M059J (cell line): ENCODE measurements at regions not wholly inside any gene's neighbourhood (a gene's known extent, or its start where the extent isn't known, plus 50 kb on each side); places are given as distances from the start of the nearest gene placed in this dataset.
A peak's percentile ranks its signal among the peaks of the same experiment; 100 is the strongest.

Source experiments
- DNase-seq: peaks from one replicate; pipeline ENCODE4 v3.0.0-alpha.2; 2012; ENCODE audit warnings: low read depth

DNA sequence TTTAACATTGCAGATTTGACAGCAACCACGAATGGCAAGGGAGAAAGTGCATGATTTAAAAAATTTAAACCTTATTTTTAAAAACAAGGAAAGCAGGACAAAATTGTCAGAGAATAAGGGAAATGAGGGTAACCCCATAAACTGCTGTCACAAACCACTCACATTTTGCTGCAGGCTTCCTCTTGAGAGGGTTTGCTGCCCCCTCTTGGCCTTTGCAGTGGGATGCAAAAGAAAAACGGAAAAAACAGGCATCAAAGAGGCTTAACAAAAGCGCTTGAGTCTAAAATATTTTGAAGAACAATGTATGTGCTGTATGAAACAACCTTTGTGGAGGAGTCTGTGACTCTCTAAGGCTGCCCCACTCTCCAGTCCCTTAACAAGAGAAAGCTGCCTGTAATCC, 91.6 kb downstream of the TMX3 start:
- peak; percentile 78 for DNase-seq

DNA sequence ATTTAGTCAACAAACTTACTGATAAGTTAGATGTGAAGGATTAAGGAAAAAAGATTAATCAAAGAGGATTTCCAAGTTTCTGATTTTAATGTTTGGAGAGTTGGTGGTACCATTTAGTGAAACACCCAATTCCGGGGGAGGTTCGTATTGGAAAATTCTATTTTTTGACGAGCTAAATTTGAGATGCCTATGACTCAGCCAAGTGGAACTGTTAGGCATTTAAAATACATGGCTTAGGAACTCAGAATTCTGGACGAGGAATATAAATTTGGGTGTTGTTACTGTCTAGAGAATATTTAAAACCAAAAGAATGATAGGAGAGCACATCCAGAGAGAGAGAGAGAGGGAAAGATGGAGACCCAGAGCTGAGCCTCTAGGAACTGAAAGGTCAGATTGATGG, 103.6 kb downstream of the TMX3 start:
- DNase-seq, result no peak

DNA sequence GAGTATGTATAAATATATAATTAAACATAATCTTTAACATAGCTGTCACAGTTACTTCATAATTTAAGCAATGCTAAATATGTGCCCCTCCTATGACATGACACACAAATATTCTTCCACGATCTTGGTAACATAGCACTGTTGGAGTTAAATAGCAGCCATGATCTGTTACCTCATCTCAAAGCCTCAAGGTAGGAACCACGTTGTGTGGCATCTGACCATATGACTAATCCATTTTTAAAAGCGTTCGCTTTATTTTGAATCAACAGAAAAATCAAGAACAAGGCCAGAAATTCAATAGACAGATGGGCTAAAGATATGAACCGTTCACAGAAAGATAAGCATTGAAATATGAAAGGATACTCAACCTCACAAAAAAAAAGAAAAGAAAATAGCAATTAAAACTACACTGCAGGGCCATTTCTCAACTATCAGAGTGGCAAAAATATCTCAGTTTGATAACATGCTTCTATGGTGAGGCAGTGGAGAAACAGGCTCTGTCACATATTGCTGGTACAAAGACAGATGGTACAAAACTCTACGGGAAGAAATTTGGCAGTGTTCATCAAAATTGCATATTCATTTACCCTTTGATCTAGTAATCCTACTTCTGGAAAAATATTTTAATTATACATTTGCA, 105.9 kb downstream of the TMX3 start:
- DNase-seq, result no peak

DNA sequence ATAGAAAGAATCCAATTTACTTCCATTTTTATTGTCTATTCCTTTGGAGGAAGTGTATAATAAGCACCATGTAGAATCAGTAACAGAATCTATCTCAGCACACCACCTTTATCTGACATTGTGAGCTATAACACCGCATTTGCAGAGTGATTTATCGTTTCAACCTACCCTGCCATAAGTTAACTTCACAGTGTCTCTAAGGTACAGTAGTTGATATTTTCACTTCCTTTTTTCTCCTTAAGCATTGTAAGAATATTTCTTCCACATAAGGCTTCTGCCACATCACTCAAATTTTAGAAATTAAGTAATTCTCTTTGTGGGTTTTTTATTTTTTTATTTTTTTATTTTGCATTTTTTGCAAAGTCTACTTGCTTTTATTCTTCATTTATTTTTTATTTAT, 107.1 kb downstream of the TMX3 start:
- DNase-seq, result no peak

DNA sequence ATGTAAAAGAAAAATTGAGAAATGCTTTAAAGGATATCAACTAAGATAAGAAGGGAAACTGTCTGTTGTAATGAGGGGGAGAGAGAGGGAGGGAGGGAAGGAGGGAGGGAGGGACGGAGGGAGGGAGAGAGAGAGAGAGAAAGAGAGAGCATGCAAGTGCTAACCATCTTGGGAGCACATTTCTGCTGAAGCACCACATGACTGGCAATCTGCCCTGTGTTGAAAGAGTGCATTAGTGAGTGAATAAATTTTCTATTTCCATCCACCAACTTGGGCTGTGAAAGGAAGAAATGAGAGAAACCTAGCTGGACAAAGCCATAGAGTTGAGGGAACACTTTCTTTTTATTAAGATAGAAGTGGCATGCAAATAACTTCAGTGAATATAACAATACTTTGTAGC, 110.7 kb downstream of the TMX3 start:
- no peak for DNase-seq

DNA sequence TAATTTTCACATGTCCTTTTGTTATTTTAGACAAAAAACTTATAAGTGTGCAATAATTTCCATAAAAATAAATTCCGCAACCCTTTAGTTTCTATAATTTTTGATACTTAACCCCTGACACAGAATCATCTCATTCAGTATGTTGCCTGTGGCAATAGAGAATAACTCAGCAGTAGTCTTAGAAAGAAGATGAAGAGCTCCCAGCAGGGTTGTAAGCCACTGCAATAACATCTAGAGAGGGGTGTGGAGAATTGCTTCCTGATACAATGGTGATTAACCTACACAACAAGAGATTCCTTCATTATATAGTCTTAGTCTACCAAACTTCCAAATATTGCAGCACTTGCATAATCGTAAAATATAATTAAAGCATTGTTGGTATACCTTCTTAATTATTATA, 118.9 kb downstream of the TMX3 start:
- no peak for DNase-seq

DNA sequence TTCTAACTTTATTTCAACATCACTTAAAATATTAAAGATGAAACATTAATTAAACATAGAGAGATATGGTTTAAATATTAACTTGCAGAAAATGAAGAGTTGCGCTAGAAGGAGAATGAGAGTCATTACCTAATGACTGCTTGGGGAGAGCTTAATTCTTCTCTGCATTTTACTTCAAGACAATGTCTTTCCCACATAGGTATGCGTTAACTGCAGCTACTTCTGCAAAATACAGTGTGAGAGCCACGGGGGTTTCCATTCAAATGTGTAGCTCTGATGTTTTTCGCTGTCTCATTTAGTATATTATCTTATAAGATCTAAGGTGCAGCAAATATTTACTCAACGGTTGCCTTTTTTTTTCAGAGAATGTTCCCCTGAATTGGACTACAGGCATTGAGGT, 126.7 kb downstream of the TMX3 start:
- no peak for DNase-seq

DNA sequence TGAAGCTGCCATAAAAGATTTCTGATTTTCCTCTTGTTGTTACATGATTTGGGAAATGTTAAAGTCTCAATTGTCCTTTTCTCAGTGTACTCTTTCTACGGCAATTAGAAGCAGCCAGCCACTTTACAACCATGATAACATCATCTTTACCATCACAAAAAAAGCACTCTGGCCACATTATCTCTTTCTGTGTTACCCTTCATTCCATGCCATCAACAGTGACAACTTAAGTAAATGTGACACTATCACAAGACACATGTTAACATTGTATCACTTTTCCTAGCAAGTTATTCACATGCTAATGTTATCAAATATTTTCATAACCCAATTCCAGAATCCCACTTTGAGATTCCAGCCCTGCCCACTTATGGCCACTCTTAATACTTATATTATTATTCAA, 131.2 kb downstream of the TMX3 start:
- no peak for DNase-seq

DNA sequence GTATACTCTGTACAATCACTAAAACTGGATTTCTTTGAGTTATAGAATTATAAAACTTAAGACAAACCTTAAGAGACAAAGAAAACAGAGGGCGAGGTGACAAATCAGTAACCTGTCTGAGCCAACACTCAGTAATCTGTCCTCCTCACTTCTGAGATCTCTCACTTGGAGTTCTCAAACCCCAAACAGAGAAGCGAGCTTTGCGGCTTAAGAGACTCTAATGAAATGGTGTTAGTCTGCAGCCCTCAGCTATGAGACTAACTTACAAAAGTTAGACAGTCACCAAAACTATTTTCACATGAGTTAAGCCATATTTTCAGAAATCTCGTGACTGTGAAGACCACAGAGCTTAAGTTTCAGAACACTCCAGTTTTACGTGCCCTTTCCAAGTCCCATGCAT, 140.6 kb downstream of the TMX3 start:
- no peak for DNase-seq

DNA sequence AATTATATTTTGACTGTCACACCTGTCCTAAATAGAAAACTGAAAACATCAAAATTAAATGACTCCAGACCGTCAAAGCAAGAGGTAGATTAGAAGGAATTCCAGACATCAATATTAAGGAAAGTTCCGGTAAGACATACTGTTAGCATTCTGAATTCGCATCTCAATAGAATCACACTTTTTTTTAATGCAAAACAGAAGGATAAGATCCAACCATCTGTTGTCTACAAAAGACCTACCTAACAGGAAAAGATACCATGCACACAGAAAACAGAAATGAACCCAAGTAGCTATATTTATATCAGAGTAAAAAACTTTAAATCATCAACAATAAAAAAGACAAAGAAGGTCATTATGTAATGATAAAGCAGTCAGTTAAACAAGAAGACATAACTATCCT, 145.0 kb downstream of the TMX3 start:
- DNase-seq, result no peak

DNA sequence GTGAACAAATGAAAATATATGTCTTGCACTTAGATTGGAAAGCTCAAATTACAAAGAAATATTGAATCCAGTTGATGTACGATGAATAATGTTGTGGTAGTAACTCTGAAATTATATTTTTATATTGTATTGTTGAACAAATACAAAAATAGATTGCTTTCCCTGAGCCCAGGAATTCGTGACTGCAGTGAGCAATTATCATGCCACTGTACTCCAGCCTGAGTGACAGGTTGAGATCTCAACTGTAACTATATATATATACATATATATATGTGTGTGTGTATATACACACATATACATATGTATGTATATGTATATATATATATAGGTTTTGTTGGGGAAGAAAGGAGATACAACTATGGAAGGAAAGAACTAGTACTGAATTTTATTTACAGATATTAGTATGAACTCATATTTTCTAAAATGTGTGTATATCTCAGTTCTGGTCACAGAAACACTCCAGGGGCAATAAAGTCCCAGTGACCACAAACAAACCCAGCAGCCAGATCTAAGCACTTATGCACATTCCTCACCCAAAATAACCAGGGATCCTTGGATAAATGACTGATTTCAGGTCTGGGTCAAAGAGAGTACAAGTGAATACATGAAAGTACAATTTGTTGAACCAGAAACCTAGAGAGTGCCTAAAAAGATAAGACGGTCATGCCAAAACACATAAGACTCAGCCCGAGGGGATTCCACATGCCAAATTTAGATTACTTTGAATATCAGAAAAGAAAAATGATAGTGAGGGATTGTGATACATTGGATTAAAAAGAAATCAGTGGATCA, 146.3 kb downstream of the TMX3 start:
- peak; percentile 32 for DNase-seq

DNA sequence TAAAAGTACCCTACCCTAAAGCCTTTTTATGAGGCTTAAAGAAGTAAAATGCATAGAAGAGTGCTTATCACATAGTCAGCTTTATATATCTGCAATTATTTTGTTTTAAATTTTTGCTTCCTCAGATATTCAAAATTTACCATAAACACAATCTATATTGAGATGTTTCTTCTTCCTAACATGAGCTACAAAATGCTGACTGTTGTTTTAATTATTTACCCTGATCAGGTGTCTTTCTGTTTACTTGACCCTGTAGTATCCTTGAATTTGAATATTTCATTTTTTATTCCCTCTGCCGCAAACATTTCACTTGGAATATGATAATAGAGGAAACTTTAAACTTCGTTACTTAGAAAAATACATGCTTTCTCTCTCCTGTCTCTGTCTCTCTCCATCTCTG, 147.9 kb downstream of the TMX3 start:
- DNase-seq, result no peak

DNA sequence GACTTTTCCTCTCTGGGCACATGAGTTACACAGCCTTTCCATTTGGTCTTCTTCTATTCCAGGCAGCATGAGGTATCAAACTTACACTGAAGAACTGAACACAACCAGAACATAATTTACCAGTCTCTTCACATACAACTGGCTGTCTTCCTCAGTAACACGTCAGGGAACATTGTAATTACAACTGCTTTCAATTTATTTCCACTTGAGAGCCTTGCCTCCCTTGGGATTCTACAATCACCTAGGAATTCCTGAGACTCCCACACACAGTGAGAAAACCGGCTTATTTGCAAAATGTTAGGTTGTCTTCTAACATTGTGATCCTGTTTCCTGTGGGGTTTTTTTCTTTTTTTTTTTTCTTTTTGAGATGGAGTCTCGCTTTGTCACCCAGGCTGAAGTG, 149.9 kb downstream of the TMX3 start:
- no peak for DNase-seq

DNA sequence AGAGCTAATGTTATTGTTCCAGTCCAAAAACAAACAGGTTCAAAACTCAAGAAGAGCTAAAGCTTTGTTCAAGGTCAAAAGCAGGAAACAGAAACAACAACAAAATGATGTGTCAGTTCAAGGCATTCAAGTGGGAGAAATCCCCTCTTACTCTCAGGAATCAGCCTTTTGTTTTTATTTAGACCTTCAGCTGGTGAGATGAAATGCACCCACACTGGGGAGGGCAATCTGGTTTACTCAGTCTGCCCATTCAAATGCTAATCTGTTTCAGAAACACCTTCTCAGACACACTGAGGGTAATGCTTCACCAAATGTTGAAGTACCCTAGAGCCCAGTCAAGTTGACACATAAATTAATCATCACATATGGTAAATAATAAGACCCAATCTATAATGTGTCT, 150.6 kb downstream of the TMX3 start:
- no peak for DNase-seq

DNA sequence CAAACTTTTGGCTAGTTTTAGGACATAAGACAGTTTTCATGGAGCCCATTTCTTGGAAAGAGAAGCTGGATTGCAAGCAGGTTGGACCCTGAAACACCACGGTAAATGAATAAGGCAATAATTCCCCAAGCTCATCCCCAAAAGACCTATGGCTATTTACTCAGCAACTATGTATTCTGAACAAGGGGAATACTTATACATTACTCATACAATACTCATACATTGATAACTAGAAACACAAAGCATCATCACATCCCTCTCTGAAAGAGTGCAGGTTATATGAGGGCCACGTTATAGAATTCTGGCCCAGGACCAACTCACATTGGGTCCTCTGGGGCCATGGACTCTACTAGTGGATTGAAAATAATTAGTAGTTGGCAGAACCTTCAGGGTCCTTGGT, 154.8 kb downstream of the TMX3 start:
- no peak for DNase-seq

DNA sequence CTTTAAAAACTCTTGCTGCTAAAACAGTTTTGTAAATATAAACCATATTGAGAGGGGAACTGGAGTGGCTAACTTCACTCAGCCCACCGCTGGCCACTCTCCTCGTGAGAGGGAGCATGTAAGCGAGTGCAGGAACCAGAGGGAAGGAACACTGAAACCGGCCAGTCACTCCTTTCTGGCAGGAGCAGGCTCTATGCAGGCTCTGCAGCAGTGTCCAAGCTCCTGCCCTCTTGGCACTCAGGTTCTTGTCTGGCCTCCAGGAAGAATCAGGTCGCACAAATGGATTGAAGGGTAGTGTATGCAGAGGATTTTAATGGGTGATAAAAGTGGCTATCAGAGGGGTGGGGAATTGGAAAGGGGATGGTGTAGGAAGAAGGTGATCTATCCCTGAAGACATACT, 157.7 kb downstream of the TMX3 start:
- DNase-seq, result no peak

DNA sequence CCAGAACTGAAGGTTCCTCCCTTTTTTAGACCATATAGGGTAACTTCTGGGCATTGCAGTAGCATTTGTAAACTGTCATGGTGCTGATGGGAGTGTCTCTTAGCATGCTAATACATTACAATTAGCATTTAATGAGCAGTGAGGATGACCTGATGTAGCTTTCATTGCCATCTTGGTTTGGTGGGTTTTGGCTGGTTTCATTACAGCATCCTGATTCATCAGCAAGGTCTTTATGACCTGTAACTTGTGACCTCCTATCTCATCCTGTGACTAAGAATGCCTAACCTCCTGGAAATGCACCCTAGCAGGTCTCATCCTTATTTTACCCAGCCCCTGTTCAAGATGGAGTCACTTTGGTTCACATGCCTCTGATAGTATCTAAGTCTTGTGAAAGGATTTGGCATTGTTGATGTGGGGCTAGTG, 159.0 kb downstream of the TMX3 start:
- peak; percentile 77 for DNase-seq

DNA sequence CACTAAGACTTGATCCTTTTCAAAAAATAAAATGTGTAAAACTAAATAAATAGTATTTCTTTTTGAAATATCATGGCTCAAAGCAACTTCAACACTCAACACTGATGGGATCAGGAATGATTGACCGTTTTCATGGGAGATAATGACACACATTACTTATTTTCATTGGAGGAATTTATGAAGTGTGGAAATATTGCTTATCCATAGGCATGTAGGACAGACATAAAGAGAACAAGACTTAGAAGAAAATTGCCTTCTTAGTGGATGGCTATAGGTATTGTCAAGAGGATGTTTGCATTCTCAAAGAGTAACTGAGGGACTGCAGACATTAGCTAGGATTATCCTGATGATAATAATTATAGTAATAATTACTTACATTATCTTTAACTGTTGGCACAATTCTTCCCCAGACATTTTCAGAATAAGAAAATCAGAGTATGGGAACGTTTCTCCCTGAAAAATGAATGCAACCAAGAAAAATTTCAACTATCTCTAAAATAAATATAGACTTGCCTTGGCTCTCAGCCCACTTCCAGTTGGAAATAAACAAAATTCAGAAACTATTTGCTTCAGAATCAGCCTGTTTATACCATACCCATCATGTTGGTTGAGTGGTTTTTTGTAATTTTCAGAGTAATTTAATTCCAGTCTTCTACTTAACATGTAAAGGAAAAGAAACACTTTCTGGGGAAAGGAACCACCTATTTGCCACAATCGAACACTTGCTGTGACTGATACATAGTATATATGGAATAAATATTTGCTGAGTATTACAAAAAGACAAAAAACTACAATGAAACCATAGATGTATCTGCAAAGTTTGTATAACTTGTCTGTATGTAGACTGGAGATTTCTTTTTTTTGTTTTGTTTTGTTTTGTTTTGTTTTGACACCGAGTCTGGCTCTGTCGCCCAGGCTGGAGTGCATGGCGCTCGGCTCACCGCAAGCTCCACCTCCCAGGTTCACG, 165.7 kb downstream of the TMX3 start:
- peak; percentile 75 for DNase-seq

DNA sequence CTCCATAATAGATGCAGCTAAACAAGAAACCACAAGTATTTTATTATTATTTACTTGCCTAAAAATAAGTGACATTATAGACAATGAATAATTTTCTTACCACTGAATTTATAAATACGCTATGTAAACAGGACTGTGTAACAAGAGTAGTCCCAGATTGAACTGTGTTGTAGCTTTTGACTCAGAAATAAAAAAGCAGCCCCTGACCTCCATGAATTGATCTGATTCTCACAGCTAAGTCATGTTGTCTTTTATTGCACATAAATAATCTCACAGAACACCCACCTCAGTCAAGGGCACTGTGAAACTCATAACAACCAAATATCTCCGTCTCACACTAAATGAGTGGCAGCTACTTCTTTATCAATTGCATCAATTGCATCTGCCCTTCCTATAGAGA, 171.6 kb downstream of the TMX3 start:
- no peak for DNase-seq

DNA sequence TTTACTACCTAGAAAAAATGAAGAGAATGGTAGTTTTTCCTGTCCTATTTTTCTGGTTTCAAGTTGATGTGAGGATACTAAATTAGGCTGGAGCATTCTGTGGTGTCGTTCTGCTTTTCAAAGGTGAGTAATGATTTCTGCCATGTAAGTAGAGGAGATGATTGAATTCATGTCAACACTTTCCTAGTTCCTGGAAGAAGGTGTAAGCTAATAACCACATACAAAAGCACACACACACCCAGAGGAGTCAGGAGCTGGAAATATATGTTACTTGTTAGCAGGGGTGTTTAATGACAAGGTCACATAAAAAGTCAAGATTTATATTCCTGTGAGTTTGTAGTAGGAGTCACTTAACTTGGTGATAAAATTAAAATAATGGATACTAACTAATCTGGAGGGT, 172.1 kb downstream of the TMX3 start:
- no peak for DNase-seq

DNA sequence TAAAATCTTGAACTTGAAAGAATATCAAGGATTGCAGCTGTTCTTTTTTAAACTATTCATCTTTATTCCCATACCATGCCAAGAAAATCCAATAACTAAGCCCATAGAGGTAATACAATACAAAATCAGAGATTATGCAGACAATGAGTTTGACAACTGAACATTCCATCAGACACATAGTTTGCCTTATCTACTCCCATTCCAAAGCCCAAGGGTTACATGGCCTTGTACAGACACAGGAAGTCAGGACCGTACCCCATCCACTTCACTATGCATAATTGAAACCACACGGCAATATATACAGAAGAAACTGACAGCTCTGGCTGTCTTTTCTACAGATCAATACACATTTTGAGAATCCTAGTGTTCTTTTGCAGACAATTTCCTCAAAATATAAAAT, 181.3 kb downstream of the TMX3 start:
- DNase-seq, result no peak

DNA sequence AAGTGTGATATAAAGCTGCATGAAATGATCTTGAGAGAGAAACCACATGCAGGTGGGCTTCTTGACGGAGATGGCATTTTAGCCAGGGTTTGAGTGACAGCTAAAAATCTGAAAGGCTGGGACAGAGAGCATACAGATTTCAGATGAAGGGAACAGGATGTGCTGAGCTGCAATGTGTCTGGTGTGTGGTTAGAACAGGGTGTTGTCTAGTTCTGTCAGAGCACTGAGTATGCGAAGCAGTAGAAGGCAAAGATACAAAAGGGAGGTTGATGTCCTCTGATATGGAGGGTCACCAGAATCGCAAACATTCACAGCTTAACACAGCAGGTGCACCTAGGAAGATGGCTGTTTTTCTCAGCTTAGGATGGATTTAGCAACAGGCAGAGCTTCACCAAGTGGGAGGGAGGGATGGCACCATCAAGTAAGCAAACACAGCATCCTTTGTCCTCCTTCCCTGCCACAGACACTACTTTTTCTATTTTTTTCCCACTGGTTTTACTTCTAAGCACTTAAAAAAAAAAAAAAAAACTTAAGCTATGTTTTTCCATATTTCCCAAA, 182.5 kb downstream of the TMX3 start:
- no peak for DNase-seq
